22Rv1 (cell line): ENCODE measurements at regions not wholly inside any gene's neighbourhood (a gene's known extent, or its start where the extent isn't known, plus 50 kb on each side); places are given as distances from the start of the nearest gene placed in this dataset.

Experiments used
- ZFX ChIP-seq: fragments of 450-650 bp; IDR thresholded peaks from 2 replicates; pipeline ENCODE4 v1.6.1; 2017; ENCODE audit warnings: antibody characterized with exemption, borderline replicate concordance
- TF ChIP-seq, protein P1 (sequence below): fragments of 450-650 bp; IDR thresholded peaks from 2 replicates; pipeline ENCODE4 v1.5.1; 2017; ENCODE audit warnings: mild to moderate bottlenecking

- TF ChIP-seq, protein P1, sequence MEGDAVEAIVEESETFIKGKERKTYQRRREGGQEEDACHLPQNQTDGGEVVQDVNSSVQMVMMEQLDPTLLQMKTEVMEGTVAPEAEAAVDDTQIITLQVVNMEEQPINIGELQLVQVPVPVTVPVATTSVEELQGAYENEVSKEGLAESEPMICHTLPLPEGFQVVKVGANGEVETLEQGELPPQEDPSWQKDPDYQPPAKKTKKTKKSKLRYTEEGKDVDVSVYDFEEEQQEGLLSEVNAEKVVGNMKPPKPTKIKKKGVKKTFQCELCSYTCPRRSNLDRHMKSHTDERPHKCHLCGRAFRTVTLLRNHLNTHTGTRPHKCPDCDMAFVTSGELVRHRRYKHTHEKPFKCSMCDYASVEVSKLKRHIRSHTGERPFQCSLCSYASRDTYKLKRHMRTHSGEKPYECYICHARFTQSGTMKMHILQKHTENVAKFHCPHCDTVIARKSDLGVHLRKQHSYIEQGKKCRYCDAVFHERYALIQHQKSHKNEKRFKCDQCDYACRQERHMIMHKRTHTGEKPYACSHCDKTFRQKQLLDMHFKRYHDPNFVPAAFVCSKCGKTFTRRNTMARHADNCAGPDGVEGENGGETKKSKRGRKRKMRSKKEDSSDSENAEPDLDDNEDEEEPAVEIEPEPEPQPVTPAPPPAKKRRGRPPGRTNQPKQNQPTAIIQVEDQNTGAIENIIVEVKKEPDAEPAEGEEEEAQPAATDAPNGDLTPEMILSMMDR = no peak
- no peak for TF ChIP-seq ZFX
These were observed 394.1 kb downstream of the ZBBX start for GRCh38 chr3:166986000-166986399.
